ENCODE measurements at regions not wholly inside any gene's neighbourhood (a gene's known extent, or its start where the extent isn't known, plus 50 kb on each side); places are given as distances from the start of the nearest gene placed in this dataset.

DNA sequence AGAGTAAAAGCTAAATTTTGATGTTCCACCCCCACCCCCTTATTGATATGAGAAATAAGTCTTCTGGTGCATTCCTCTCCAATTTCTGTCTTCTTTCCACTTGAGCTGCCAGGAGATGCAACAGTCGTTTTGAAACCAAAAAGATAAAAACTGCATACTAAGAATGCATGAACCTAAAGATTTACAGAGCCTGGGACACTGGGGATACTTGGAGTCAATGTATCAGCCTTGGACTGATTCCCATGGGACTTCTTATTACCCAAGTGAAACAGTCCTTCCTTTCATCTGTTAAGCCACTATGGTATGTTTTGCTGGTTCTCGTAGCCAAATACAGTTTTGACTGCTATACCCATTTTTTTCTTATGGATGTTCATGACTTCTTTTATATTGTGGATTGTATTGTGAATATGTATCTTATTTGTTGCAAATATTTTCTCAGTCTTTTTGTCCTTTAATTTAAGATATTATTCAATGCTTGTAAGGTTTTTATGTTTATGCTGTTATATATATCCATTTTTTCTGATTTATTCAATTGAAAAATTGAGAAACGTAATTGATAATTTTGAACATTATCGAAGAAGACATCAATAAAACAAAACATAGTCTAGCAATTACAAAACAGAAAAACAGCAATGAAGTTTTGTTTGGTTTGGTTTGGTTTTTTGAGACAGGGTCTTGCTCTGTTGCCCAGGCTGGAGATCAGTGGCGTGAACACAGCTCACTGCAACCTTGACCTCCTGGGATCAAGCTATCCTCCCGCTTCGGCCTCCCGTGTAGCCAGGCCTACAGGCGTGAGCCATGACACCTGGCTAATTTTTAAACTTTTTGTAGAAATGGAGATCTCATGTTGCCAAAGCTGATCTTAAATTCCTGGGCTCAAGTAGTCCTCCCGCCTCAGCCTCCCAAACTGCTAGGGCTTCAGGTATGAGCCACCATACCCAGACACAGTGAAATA lies 85.4 kb upstream of the ETV6 start:
- no peak for DNase-seq (ENCODE audit: low read depth)
- H3K4me3 ChIP-seq (ENCODE audit: low read depth, low read length) = no peak overlapping the region

DNA sequence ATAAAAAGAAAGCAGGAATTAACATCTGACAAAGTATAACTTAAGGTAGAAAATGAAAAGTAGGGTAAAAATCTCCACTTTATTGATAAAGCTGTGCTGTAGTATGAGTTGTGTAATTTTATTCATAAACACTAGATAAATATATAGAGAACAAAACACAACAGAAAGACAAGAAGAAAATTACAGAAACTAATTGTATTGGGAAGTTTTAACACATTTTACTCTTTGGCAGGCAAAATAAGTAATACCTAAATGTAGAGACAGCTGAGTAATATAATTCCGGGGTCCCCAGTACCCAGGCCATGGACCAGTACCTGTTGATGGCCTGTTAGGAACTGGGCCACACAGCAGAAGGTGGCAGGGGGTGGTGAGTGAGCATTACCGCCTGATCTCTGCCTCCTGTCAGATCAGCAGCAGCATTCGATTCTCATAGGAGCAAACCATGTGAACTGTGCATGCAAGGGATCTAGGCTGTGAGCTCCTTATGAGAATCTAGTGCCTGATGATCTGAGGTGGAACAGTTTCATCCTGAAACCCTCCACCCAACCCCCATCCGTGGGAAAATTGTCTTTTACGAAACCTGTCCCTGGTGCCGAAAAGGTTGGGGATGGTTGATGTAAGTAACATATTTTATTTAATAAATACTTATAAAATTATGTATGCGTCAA lies 84.4 kb upstream of the ETV6 start:
- no peak for DNase-seq (ENCODE audit: low read depth)
- no peak overlapping the region for H3K4me3 ChIP-seq (ENCODE audit: low read depth, low read length)

DNA sequence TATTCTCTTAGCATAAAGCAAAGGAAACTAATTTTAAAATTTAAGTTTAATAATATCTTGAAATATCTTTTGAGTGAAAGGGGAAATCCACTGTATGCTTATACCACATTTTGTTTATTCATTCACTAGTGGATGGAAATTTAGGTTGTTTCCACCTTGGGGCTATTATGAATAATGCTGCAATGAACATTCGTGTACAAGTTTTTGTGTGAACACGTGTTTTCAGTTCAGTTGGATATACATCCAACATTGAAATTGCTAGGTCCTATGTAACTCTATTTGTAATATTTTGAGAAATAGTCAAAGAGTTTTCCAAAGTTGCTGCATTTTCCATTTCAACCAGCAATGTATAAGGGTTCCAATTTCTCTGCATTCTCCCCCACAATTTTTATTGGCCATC lies 83.7 kb upstream of the ETV6 start:
- no peak for DNase-seq (ENCODE audit: low read depth)
- H3K4me3 ChIP-seq (ENCODE audit: low read depth, low read length) = no peak overlapping the region

DNA sequence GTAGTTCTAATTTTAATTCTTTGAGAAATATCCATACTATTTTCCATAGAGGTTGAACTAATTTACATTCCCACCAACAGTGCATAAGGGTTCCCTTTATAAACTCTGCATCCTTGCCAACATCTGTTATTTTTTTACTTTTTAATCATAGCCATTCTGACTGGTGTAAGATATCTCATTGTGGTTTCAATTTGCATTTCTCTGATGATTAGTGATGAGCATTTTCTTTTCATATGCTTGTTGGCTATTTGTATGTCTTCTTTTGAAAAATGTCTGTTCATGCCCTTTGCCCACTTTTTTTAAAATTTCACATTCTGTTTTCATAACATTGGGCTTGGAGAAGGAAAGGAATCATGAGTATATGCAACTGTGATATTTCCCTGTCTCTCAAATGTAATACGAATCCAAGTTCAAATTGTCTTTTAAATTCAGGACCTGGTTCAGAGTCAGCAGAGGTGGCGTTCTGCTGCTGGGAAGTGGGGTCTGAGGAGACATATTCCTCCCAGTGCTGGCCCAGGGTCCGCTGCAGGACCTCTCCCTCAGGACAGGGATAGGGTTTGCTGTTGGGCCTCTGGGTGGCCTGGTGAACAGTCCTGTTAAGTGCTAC lies 81.2 kb upstream of the ETV6 start:
- DNase-seq (ENCODE audit: low read depth) = no peak
- no peak overlapping the region for H3K4me3 ChIP-seq (ENCODE audit: low read depth, low read length)

DNA sequence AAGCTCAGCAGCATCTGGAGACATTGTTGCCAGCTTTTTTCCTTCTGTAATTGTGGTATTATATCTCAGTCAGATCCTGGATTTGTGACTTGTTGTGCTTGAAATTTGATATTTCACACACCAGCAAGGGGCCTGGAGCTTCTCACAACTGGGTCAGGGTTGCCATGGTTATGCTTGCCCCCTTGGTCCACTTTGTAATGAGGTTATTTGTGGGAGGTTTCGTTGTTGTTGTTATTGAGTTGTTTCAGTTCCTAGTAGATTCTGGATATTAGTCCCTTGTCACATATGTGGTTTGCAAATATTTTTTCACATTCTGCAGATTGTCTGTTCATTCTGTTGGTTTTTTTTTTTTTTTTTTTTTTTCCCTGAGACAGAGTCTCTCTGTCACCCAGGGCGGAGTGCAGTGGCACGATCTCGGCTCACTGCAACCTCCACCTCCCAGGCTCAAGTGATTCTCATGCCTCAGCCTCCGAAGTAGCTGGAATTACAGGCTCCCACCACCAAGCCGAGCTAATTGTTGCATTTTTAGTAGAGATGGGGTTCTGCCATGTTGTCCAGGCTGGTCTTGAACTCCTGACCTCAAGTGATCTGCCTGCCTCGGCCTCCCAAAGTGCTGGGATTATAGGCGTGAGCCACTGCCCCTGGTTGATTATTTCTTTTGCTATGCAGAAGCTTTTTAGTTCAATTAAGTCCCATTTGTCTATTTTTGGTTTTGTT lies 80.6 kb upstream of the ETV6 start:
- DNase-seq (ENCODE audit: low read depth) = no peak
- no peak overlapping the region for H3K4me3 ChIP-seq (ENCODE audit: low read depth, low read length)

DNA sequence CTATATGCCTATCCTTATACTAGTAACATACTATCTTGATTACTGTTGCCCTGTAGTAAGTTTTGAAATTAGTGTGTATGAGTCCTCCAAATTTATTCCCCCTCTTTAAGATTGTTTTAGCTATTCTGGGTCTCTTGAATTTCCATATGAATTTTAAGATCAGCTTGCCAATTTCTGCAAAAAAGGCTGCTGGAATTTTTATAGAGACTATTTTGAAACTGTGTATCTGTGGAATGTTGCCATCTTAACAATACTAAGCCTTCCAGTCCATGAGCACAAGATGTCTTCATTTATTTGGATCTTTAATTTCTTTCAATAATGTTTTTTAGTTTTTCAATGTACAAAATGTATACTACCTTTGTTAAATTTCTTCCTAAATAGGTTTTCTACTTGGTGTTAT lies 79.8 kb upstream of the ETV6 start:
- no peak overlapping the region for H3K4me3 ChIP-seq (ENCODE audit: low read depth, low read length)
- DNase-seq (ENCODE audit: low read depth) = no peak

DNA sequence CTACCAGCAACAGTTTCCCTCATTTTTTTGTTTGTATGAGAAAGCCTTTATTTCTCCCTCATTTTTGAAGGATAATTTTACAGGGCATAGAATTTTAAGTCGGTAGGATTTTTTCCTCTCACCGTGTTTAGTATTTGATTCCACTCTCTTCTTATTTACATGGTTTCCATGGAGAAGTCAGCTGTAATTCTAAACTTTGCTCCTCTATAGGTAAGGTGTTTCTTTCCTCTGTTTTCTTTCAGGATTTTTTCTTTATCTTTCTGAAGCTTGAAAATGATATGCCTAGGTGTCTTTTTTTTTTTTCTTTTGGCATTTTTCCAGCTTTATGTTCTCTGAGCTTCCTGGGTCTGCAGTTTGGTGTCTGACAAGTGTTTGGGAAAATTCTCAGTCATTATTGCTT lies 75.6 kb upstream of the ETV6 start:
- DNase-seq (ENCODE audit: low read depth) = no peak
- H3K4me3 ChIP-seq (ENCODE audit: low read depth, low read length) = no peak overlapping the region

DNA sequence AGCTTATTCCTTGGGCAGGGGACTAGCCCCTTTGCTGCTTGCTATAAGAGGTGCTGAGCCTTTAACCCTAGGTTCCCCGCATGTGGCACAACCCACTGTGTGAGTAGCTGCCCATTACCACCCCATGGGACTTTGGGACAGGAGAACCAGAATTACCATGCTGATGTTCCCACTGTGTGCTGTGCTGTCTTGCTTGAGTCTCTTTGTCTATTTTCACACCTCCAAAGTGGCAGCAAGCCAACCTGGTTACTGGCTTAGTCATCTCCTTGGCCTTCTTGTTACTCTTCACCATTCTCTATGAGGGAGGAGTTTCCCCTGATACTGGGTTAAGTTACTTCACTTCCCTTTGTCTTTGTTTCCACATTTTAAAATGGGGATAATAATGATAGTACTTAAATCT lies 73.4 kb upstream of the ETV6 start:
- DNase-seq (ENCODE audit: low read depth) = peak; percentile 43
- H3K4me3 ChIP-seq (ENCODE audit: low read depth, low read length) = no peak overlapping the region

DNA sequence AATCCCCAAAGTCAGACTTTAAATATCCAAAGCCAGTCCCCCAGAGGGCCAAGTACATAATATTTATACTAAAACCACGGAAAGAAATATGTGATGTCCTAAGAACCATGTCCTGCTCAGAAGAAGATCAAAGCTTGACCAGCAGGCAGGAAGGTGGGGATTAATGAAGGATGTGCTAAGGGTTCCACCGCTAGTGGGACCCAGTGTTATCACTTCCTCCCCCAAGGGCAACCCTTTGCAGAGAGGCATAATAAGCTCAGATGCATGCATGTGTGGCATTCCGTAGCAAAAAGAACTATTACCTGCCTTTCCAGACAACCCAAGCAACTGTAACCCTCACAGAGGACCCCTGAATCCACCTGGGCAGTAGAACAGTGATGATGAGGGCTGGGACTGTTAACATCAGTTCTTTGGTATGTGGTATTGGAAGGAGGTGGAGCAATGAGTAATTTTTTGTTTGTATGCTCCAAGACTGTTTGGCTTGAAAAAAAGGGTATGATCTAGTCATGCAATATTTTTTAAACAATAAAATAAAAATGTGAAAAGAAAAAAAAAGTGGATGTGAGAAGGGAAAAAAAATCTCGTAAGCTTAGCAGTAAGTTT lies 71.7 kb upstream of the ETV6 start:
- no peak for DNase-seq (ENCODE audit: low read depth)
- H3K4me3 ChIP-seq (ENCODE audit: low read depth, low read length) = no peak overlapping the region

DNA sequence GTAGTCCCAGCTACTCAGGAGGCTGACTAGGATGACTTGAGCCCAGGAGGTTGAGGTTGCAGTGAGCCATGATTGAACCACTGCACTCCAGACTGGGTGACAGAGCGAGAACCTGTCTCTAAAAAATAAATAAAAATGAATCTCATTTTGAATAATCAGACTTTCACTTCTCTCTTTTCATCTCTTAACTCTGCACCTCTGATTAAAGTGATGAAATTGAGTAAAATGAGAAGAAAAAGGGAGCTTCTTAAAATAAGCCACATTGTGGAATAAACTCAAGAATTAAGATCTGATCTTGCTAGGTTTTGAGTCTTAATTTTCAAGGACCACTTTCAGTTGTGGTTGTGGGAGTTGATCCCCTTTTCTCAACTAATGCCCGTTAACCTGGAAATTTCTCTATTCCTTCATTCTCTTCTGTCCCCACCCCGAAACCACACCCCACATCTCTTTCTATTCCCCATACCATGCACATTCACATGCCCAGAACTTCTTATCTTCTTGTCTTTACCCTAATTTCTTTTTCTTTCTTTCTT lies 70.9 kb upstream of the ETV6 start:
- no peak for DNase-seq (ENCODE audit: low read depth)
- no peak overlapping the region for H3K4me3 ChIP-seq (ENCODE audit: low read depth, low read length)

DNA sequence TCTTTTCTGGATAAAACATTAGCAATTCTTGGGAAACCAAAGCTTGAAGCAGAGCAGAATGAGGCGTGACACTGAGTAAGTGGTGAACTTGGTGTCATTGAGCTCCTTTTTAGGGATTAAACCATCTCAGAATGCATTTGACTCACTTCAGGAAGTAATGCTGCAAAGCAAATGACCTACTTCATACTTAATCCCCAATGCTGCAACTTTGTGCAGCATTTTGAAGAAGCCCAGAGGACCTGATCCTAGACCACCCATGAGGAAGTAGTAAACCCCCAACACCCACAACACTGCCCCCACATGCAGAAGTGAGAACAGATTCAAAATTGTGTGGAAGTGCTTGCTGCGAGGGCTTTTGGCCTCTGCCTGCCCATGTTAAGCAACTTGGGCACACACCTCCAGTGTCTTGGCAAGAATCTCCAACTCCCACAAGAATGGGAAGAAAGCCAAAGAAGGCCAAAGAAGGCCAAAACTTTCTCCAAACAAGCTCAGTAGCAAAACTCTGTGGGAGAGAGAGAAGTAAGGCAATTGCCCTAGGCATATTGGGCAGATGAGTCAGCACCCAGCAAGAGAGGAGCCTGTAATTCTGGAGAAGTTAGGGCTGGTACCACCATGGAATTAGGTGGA lies 69.2 kb upstream of the ETV6 start:
- DNase-seq (ENCODE audit: low read depth) = peak; percentile 92
- no peak overlapping the region for H3K4me3 ChIP-seq (ENCODE audit: low read depth, low read length)

DNA sequence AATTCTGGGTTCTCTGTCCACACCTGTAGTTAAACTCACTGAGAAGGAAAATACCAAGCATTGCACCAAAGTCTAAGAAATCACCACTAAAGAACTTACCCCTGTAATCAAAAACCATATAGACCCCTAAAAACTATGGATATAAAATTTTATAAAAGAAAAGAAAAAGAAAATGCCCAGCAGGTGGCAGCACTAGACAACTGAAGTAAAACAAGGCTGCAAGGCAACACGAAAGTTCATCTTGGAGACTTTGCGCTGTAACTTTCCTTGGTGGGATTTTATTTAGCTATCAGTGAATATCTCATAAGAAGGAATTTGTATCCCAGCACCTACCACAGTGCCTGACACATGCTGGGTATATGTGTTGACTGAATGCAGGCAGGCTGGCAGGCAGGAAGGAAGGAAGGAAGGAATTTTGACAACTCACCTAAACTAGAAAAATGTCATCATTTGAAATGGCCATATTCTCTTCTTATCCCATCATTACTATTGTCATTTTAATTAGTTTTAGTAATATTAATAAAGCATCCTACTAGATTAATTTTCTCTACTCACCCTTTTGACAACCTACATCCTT lies 68.2 kb upstream of the ETV6 start:
- H3K4me3 ChIP-seq (ENCODE audit: low read depth, low read length) = no peak overlapping the region
- peak; percentile 31 for DNase-seq (ENCODE audit: low read depth)

DNA sequence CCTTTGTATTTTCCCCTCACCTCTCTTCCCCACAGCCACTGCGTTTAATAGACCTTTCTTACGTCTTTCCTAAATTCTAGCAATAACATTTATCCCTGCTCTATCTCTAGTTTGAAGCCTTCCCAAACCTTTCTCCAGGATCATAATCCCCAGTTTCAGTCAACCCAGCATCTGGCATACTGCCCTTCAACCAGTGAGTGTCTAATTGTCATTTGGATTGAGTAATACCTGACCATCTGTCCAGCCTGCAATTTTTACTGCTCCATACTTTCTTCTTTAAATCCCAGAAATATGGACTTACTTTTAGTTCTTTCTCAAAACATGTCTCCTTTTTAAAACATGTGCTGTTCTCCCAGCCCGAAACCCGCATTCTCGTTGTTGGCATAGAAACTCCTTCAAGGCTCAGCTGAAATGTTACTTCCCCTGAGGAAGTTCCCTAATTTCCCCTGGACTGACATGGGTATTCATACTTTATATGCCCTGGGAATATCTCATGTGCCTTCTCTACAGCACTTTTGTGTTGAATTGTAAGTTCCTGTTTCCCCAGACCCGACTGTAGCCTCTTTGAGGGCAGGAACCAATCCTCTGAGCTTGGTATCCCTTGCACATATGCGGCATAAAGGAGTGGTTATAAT lies 65.1 kb upstream of the ETV6 start:
- H3K4me3 ChIP-seq (ENCODE audit: low read depth, low read length) = no peak overlapping the region
- no peak for DNase-seq (ENCODE audit: low read depth)

DNA sequence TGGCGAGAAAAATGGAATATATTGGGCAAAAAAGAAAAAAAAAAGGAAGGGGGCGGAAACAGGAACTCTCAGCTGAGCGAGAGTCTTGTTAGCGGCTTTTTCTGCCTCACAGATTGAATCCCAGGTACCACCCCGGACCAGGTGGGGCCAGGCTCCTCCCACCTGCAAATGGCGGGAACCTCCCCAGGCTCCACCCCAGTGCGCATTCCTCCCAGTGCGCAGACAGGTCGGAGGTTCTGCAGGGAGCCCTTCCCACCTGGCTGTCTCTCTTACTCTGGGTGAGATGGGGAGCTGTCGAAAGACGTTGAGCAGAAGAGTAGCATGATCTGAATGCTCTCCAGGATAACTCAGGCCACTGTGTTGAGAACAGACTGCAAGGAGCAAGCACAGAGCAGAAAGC lies 57.0 kb upstream of the ETV6 start:
- H3K4me3 ChIP-seq (ENCODE audit: low read depth, low read length) = no peak overlapping the region
- no peak for DNase-seq (ENCODE audit: low read depth)

DNA sequence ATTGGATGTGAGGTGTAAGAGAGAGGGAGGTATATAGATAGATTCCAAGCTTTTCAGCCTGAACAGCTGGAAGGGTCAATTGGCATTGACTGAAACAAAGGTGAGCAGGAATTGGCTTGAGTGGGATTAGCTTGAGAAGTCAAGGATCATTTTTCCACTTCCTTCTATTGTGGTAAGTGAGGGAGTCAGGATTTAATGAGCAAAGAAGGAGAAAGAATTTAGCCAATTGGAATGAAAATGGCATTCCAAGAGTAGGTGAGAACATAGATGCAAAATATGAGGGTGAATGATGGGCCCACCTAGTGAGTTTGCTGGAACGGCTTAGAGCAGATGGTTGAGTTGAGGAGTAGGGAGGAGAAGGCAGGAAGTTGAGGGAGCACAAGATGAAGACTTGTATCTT lies 56.5 kb upstream of the ETV6 start:
- DNase-seq (ENCODE audit: low read depth) = no peak
- no peak overlapping the region for H3K4me3 ChIP-seq (ENCODE audit: low read depth, low read length)

DNA sequence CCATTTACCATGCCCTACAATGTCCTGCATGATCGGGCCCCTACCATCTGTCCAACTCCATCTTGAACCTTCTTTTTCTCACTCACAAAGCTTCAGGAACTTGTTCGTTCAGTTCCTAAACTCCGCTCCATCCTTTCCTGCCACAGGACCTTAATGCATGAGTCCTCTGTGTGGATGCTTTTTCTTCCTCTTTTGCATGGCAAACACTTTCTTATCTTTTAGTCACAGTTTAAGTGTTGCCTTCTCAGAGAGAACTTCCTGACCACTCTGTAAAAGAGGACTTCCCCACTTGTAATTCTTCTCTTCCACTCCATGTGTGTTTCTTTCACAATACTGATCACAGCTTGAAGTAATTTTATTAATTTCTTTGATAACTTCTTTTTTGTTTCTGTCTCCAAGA lies 54.4 kb upstream of the ETV6 start:
- H3K4me3 ChIP-seq (ENCODE audit: low read depth, low read length) = no peak overlapping the region
- DNase-seq (ENCODE audit: low read depth) = no peak

DNA sequence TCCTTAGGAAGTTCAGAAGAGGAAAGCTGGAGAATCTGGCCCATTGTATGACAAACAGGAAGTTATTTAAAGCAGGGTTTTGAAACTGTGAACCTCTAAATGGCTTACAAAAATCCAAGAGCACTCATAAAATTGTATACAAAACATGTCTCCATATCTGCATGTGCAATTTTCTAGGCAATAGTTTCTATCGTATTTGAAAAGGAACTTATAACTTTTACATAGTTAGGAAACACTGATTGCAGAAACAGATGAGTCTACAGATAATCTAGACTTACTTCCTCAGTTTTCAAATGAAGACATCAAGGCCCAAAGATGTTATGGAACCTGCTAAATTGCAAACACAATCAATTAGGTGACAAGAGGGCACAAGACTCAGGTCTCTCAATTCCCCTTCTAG lies 53.3 kb upstream of the ETV6 start:
- no peak for DNase-seq (ENCODE audit: low read depth)
- H3K4me3 ChIP-seq (ENCODE audit: low read depth, low read length) = no peak overlapping the region

DNA sequence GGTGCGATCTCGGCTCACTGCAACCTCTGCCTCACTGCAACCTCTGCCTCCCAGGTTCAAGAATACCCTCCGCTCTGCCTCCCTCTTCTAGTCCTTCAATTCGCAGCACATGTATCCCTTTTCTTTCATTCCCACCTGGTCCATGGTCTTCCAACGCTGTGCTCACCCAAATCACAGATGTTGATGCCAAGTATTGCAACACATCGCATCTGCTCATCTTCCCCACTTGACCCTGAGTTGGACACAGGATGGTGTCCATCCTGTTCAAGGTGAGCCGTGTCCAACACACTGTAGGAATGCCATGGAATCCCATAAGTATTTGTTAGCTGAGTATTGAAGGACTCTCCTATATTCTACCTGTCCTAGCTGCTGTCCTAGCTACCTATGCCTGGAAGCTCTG lies 50.6 kb upstream of the ETV6 start:
- no peak for DNase-seq (ENCODE audit: low read depth)
- no peak overlapping the region for H3K4me3 ChIP-seq (ENCODE audit: low read depth, low read length)

Data from skeletal muscle cell (primary cell).